ENCODE measurements at regions not wholly inside any gene's neighbourhood (a gene's known extent, or its start where the extent isn't known, plus 50 kb on each side); places are given as distances from the start of the nearest gene placed in this dataset.
"Not testable (repeated sequence)": the region's sequence is repeated elsewhere in the genome, so short reads cannot be mapped to it uniquely, and the experiment has no call there.

DNA sequence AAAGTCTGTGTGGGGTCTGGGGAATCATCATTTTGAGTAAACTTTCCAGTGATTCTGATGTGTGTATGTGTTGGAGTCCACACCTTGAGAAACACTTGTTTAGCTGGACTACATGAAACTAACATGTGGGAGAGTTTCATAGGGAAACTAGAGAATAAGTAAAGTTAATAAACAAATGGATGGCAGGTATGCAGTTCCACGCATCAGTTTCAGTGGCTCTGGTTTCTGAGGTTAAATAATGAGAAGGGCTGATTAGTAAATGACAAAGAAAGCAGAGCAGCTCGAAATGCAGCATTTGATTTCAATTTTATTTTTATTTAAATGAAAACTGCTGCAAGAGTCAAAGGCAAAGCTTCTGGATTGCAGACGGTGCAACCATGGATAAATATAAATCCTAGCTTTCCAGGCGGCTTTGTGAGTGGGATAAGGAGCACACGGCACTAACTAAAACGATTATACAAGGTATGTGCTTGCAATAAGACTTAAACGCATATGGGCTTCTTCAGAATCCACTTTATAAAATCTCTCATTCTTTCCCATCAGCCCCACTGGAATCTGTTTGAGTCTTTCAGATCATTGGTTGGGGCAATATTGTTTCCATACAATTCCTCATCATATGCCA lies 310.7 kb downstream of the PLPP3 start:
- no peaks in the 10 kb centered on the region for H3K36me3 Mint-ChIP-seq (ENCODE audit: insufficient read depth)
- H3K9me3 Mint-ChIP-seq, result peaks cover 0 to 6% of the 10 kb centered on the region in 2 donors
- H3K27me3 Mint-ChIP-seq, result no peaks in the 10 kb centered on the region
- no peak overlapping the region for H3K4me3 Mint-ChIP-seq
- ATAC-seq (replicated peaks), result no peak
- H3K4me1 Mint-ChIP-seq (ENCODE audit: low read depth in 2 of 2), result no peaks in the 10 kb centered on the region
- no peak overlapping the region for H3K27ac Mint-ChIP-seq
- no peak for DNase-seq

DNA sequence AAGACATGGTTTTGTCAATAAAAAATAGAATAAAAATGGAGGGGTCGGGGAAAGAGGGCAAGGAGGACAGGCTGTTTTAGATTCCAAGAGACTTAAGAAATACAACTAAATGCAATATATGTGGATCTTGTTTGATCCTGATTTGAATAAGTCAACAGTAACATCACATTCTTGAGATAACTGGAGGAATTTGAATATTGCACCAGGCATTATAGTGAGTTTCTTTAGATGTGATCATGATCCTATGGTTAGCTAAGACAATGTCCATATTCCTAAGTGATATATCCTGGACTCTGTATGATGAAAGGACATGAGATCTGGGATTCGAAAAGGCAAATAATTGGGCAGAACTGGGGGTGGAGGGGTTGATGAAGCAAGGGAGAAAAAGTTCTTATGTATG lies 311.8 kb downstream of the PLPP3 start:
- H3K27me3 Mint-ChIP-seq, result no peaks in the 10 kb centered on the region
- H3K9me3 Mint-ChIP-seq, result peaks cover 0 to 6% of the 10 kb centered on the region in 2 donors
- H3K4me3 Mint-ChIP-seq, result no peak overlapping the region
- H3K4me1 Mint-ChIP-seq (ENCODE audit: low read depth in 2 of 2), result no peaks in the 10 kb centered on the region
- no peaks in the 10 kb centered on the region for H3K36me3 Mint-ChIP-seq (ENCODE audit: insufficient read depth)
- DNase-seq (no peak), ATAC-seq (replicated peaks) (no peak)
- no peak overlapping the region for H3K27ac Mint-ChIP-seq

DNA sequence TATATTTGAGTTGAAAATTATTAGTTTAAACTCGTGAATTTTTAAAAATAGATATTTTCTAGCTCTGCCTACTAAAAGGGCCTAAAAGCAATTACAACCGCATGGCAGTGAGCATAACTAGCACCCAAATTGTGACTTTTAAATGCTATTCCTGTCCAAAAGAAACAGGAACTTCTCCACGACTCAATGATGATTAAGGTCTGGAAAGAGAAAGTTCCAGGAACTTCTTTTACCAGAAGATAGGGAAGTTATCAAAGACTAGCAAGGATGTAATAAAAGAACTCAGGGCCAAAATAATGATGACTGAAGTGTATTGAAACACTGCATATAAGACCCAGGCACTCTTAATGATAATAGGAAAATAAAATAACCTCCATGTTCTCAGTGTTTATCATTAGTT lies 313.0 kb downstream of the PLPP3 start:
- Mint-ChIP-seq H3K27me3 (no peaks in the 10 kb centered on the region), H3K27ac (no peak overlapping the region), H3K4me3 (no peak overlapping the region), H3K9me3 (peaks cover 0 to 6% of the 10 kb centered on the region in 2 donors), H3K4me1 (ENCODE audit: low read depth in 2 of 2) (no peaks in the 10 kb centered on the region), H3K36me3 (ENCODE audit: insufficient read depth) (no peaks in the 10 kb centered on the region)
- DNase-seq (no peak), ATAC-seq (replicated peaks) (no peak)

DNA sequence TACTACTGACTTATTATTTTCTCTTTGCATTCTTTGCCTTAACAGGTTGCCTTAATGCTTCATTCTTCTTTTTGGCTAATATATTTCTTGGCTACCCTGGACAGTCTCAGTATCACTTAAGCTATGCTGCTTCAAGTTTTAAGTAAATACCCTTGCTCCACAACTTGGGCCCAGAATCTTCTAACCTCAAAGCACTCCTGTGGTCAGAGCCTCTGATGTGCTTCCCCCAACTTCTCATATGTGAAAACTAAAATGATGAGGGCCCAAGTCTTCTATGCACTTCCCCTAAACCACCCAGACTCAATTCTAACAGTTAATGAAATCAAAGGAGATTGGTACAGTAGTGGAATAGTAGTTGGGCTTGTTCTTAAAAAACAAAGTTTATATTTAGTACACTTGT lies 314.1 kb downstream of the PLPP3 start:
- H3K27me3 Mint-ChIP-seq, result no peaks in the 10 kb centered on the region
- no peak for DNase-seq
- no peaks in the 10 kb centered on the region for H3K36me3 Mint-ChIP-seq (ENCODE audit: insufficient read depth)
- no peak for ATAC-seq (replicated peaks)
- H3K4me3 Mint-ChIP-seq, result no peak overlapping the region
- no peaks in the 10 kb centered on the region for H3K4me1 Mint-ChIP-seq (ENCODE audit: low read depth in 2 of 2)
- peaks cover 0 to 6% of the 10 kb centered on the region in 2 donors for H3K9me3 Mint-ChIP-seq
- no peak overlapping the region for H3K27ac Mint-ChIP-seq

DNA sequence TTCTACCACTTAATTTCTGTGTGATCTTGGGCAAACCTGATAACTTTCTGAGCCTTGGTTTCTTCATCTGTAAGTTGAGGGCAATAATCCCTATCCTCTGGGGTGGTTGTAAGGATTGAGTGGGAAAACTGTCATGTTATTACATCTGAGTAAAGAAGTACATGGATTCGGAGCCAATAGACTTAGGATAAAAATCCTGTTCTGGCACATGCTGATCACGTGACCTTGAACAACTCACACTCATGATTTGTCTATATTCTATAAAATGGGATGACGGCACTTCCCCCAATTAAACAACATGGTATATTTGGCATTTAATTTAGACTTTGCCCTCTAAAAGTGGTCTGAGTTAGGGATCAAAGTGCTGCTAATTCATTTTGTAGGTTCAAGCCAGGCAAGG lies 315.5 kb downstream of the PLPP3 start:
- H3K27me3 Mint-ChIP-seq, result no peaks in the 10 kb centered on the region
- no peaks in the 10 kb centered on the region for H3K36me3 Mint-ChIP-seq (ENCODE audit: insufficient read depth)
- peaks cover 0 to 6% of the 10 kb centered on the region in 2 donors for H3K9me3 Mint-ChIP-seq
- DNase-seq (no peak), ATAC-seq (replicated peaks) (no peak)
- no peak overlapping the region for H3K27ac Mint-ChIP-seq
- no peaks in the 10 kb centered on the region for H3K4me1 Mint-ChIP-seq (ENCODE audit: low read depth in 2 of 2)
- H3K4me3 Mint-ChIP-seq, result no peak overlapping the region

DNA sequence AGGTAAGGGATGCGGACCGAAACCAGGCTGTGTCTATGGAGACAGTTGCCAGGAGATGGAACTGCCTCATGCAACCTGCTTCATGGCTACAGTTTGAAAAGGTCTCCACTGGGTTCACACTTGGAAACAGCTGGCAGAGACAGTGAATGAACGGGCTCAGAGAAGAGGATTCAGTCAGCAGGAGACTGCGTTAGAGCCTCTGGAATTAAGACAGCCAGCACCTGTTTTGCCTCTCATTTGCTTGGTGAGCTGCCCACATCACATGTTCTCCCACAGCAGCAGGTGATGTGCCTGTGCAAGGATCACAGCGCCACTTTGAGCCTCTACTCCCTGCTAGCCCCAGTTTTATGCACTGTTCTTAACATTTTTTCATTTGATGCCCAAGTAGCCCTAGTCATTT lies 321.0 kb downstream of the PLPP3 start:
- Mint-ChIP-seq H3K9me3 (peaks cover 0 to 13% of the 10 kb centered on the region in 2 donors), H3K36me3 (ENCODE audit: insufficient read depth) (no peaks in the 10 kb centered on the region), H3K4me1 (ENCODE audit: low read depth in 2 of 2) (no peaks in the 10 kb centered on the region), H3K4me3 (no peak overlapping the region), H3K27ac (no peak overlapping the region), H3K27me3 (no peaks in the 10 kb centered on the region)
- DNase-seq (no peak), ATAC-seq (replicated peaks) (no peak)

DNA sequence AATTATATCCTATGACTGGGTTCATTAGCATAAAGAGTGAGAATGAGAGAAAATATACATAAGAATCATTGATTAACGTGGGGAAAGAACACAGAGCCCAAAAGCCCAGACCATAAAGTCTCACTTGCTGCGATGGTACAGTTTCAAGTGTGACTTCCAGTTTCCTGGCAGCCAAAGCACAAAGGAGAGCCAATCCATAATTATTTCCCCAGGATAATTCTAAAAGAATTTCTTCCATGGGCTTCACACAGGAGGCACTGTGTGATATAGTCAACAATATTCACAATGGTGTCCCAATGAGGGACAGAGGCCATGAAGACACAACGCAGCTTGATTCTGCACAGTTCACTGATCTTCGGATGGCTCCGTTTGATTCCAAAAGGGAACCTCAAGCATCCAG lies 321.6 kb downstream of the PLPP3 start:
- Mint-ChIP-seq H3K27me3 (no peaks in the 10 kb centered on the region), H3K27ac (no peak overlapping the region), H3K9me3 (peaks cover 0 to 13% of the 10 kb centered on the region in 2 donors), H3K36me3 (ENCODE audit: insufficient read depth) (no peaks in the 10 kb centered on the region), H3K4me3 (no peak overlapping the region), H3K4me1 (ENCODE audit: low read depth in 2 of 2) (no peaks in the 10 kb centered on the region)
- no peak for ATAC-seq (replicated peaks)
- DNase-seq, result no peak

DNA sequence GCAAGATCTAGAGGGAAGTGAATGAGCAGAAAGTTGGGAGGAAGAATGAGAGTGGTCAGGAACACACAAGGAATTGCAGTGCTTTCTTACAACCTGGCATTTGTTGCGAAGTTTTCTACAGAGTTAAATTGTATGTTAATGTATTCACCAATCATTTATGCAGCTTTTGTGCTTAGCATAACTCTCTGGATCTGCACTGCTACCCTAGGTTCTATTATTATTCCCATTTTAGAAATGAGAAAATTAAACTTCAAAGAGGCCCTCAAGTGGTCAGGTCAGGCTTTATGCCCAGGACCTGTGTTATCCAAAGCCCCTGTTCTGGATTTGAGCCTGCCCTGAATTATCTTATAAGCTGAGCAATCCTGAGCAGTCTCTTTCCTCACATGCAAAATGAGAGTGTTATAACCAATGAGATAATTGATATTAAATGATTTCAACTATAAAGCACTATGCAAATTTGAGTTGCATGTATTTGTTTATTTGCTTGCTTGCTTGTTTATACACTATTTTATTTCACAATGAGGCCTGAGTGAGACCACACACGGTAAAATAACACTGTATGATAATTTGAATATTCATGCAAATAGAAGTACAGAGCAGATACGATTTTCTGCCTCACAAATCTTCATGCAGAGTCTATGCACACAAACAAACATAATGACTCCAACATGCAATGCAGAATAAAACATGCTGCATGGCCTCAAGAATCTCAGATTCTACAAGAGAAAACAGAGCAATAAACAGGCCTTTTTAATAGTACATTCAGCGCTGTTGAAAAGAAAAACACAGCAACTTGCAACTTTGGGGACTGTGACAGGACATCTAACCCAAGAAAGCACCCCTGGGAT lies 323.0 kb downstream of the PLPP3 start:
- Mint-ChIP-seq H3K27ac (no peak overlapping the region), H3K4me3 (no peak overlapping the region), H3K27me3 (no peaks in the 10 kb centered on the region), H3K36me3 (ENCODE audit: insufficient read depth) (no peaks in the 10 kb centered on the region), H3K9me3 (peaks cover 0 to 13% of the 10 kb centered on the region in 2 donors), H3K4me1 (ENCODE audit: low read depth in 2 of 2) (no peaks in the 10 kb centered on the region)
- DNase-seq (no peak), ATAC-seq (replicated peaks) (no peak)

DNA sequence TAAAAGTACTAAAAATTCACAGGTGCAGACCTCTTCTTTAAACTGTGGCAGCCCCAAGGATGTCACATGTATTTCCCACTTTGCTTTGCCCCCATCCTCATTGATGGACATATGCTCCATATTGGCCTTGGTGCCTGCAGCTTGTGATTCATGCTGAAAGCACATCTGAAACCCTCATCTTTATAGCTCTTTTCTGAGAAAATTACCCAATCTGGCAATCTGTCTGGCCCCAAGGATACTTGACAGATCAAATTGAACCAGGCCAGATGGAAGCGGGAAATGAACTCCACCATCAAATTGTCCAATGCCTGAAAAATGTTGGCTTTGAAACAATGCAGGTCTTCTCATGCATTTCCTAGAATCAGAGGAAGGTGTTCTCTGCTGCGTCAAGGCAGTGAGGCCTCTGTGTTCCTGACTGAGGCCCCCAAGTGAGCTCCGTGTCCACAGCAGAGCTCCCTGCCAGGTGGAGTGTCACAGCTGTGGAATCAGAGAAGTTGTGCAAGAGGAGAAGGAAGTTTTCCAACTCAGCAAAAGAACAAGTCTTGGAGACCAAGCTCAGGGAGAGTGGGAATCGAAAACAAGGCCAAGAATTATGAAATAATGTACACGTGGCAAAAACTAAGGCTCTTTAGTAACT lies 323.7 kb downstream of the PLPP3 start:
- DNase-seq (no peak), ATAC-seq (replicated peaks) (no peak)
- H3K9me3 Mint-ChIP-seq, result peaks cover 0 to 13% of the 10 kb centered on the region in 2 donors
- no peaks in the 10 kb centered on the region for H3K27me3 Mint-ChIP-seq
- no peaks in the 10 kb centered on the region for H3K4me1 Mint-ChIP-seq (ENCODE audit: low read depth in 2 of 2)
- H3K36me3 Mint-ChIP-seq (ENCODE audit: insufficient read depth), result no peaks in the 10 kb centered on the region
- no peak overlapping the region for H3K4me3 Mint-ChIP-seq
- no peak overlapping the region for H3K27ac Mint-ChIP-seq

DNA sequence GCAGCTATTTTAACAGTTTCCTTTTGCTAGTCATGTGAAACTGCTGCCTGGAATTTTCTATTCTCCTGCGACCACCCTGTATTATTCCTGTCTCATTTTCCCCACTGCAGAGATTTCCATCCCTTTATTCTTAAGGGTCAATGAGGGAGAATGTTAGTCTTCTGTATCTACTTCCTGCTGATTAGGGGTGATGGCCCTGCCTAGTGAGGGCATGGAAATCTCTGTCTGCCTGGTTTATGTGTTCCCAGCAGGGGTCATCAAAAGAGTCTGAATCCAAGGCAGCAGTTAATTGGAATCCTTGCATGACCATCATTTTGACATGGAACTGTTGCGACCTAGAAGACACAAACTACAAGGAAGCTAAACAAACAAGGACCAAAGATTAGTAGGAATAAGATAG lies 325.2 kb downstream of the PLPP3 start:
- peaks cover 0 to 13% of the 10 kb centered on the region in 2 donors for H3K9me3 Mint-ChIP-seq
- DNase-seq, result no peak
- H3K27ac Mint-ChIP-seq, result no peak overlapping the region
- H3K4me1 Mint-ChIP-seq (ENCODE audit: low read depth in 2 of 2), result no peaks in the 10 kb centered on the region
- no peak overlapping the region for H3K4me3 Mint-ChIP-seq
- H3K27me3 Mint-ChIP-seq, result no peaks in the 10 kb centered on the region
- no peaks in the 10 kb centered on the region for H3K36me3 Mint-ChIP-seq (ENCODE audit: insufficient read depth)
- ATAC-seq (replicated peaks), result no peak

DNA sequence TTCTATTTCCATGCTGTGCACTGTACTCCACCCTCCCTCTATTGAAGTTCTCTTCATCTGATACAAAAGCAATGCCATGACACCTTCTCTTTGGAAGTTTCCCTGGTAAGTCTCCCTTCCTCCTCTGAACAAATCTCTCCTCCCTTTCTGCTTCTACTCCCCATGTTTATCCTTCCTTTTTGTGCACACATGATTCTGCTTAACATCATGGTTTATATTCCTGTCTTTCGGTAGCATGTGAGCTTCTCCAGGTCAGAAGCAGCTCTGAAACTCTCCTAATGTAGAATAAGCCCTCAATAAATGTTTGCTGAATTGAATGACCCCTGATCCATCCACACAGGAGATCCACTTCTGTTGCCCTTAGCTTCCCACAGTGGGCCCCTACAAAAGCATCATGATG lies 328.6 kb downstream of the PLPP3 start:
- Mint-ChIP-seq H3K36me3 (ENCODE audit: insufficient read depth) (no peaks in the 10 kb centered on the region), H3K4me3 (no peak overlapping the region), H3K27ac (no peak overlapping the region), H3K4me1 (ENCODE audit: low read depth in 2 of 2) (no peaks in the 10 kb centered on the region), H3K9me3 (peaks cover 0 to 10% of the 10 kb centered on the region in 2 donors), H3K27me3 (no peaks in the 10 kb centered on the region)
- DNase-seq, result no peak
- no peak for ATAC-seq (replicated peaks)

DNA sequence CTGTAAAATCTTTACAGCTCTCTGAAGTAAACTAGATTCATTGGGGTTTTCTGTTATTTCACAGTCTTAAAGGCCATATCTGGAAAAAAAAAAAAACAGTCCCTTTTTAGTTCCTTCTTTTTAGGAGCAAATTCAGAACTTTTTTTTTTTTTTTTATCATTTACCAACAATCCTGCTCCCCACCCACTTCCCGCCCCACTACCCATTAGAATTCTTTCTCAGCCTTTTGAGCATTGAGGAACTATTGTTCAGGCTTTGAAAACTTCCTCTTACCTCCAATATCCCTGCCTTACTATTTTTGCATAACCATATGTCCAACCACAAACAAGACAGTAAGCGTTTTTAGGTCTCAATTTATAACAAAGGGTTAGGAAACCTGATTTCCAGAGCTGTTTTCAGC lies 330.1 kb downstream of the PLPP3 start:
- no peaks in the 10 kb centered on the region for H3K36me3 Mint-ChIP-seq (ENCODE audit: insufficient read depth)
- H3K9me3 Mint-ChIP-seq, result no peaks in the 10 kb centered on the region

DNA sequence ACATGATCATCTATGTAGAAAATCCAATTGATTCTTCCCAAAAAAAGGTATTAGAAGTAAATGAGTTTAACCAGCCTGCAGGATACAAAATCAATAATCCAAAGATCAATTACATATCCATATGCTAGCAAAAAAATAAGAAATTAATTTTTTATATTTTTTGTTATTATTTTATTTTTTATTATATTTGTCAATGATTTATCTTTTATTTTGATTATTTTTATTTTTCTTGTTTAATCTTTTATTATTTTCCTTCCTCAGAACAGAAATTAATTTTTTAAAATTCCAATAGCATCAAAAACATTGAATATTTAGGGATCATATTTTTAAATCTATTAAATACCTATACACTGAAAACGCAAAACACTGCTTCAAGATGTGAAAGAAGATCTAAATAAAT lies 331.2 kb downstream of the PLPP3 start:
- H3K36me3 Mint-ChIP-seq (ENCODE audit: insufficient read depth), result no peaks in the 10 kb centered on the region
- H3K9me3 Mint-ChIP-seq, result no peaks in the 10 kb centered on the region
- no peaks in the 10 kb centered on the region for H3K4me1 Mint-ChIP-seq (ENCODE audit: low read depth in 2 of 2)
- DNase-seq (no peak), ATAC-seq (replicated peaks) (no peak)
- H3K27me3 Mint-ChIP-seq, result no peaks in the 10 kb centered on the region
- H3K4me3 Mint-ChIP-seq, result no peak overlapping the region
- H3K27ac Mint-ChIP-seq, result no peak overlapping the region

More for the DNA sequence above, 330.1 kb downstream of the PLPP3 start:
- H3K4me1 Mint-ChIP-seq (ENCODE audit: low read depth in 2 of 2), result no peaks in the 10 kb centered on the region
- H3K27ac Mint-ChIP-seq, result no peak overlapping the region
- DNase-seq (no peak), ATAC-seq (replicated peaks) (no peak)
- H3K4me3 Mint-ChIP-seq, result no peak overlapping the region
- no peaks in the 10 kb centered on the region for H3K27me3 Mint-ChIP-seq

DNA sequence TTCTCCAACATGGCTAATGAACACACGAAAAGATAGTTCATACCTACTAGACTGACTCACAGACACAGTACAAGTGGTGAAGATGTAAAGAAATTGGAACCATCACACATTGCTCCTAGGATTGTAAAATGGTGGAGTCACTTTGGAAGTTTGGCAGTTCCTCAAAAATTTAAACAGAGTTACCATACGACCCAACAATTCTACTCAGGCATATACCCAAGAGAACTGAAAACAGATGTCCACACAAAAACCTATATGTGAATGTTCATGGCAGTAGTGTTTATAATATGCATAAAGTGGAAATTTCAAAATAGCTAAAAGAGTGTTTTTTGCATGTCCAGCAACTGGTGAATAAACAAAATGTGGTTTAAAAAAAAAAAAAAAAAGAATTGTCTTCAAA lies 332.6 kb downstream of the PLPP3 start:
- not testable (repeated sequence) for H3K4me1 Mint-ChIP-seq (ENCODE audit: low read depth in 2 of 2); ATAC-seq (replicated peaks); H3K4me3 Mint-ChIP-seq; H3K9me3 Mint-ChIP-seq; H3K27me3 Mint-ChIP-seq; DNase-seq; H3K27ac Mint-ChIP-seq; H3K36me3 Mint-ChIP-seq (ENCODE audit: insufficient read depth)

All from effector memory CD8-positive, alpha-beta T cell (primary cell).